HG03064 (cell line): ENCODE measurements at regions not wholly inside any gene's neighbourhood (a gene's known extent, or its start where the extent isn't known, plus 50 kb on each side); places are given as distances from the start of the nearest gene placed in this dataset.
"Not testable (repeated sequence)": the region's sequence is repeated elsewhere in the genome, so short reads cannot be mapped to it uniquely, and the experiment has no call there.

Experiments used
- ATAC-seq: cut with Tn5 transposase; IDR thresholded peaks from one replicate; pipeline ENCODE4 v1.9.1; 2021; ENCODE audit warnings: low read depth; ENCODE audit not compliant: unreplicated experiment

GRCh38 chr14:41298328-41298690, 308.4 kb upstream of the LRFN5 start:
- no peak for ATAC-seq

GRCh38 chr14:41297576-41298327, 308.9 kb upstream of the LRFN5 start:
- ATAC-seq, result no peak

GRCh38 chr14:41295734-41296133, 310.9 kb upstream of the LRFN5 start:
- no peak for ATAC-seq

GRCh38 chr14:41289025-41289424, 317.7 kb upstream of the LRFN5 start:
- ATAC-seq, result no peak

GRCh38 chr14:41285186-41285748, 321.4 kb upstream of the LRFN5 start:
- no peak for ATAC-seq

GRCh38 chr14:41280745-41281144, 325.9 kb upstream of the LRFN5 start:
- no peak for ATAC-seq

GRCh38 chr14:41277450-41277849, 329.2 kb upstream of the LRFN5 start:
- ATAC-seq, result no peak

- ATAC-seq, result no peak
These were observed 349.2 kb upstream of the LRFN5 start for GRCh38 chr14:41257476-41257875.

GRCh38 chr14:41235466-41235865, 371.2 kb upstream of the LRFN5 start:
- no peak for ATAC-seq

GRCh38 chr14:41230683-41231082, 376.0 kb upstream of the LRFN5 start:
- no peak for ATAC-seq

GRCh38 chr14:41229824-41230223, 376.9 kb upstream of the LRFN5 start:
- no peak for ATAC-seq

- no peak for ATAC-seq
These were observed 381.2 kb upstream of the LRFN5 start for GRCh38 chr14:41225433-41225832.

GRCh38 chr14:41222581-41222980, 384.1 kb upstream of the LRFN5 start:
- ATAC-seq, result no peak

GRCh38 chr14:41214978-41215377, 391.7 kb upstream of the LRFN5 start:
- ATAC-seq, result not testable (repeated sequence)

GRCh38 chr14:41201696-41202095, 405.0 kb upstream of the LRFN5 start:
- ATAC-seq, result no peak

- no peak for ATAC-seq
These were observed 418.8 kb upstream of the LRFN5 start for GRCh38 chr14:41187868-41188267.

GRCh38 chr14:41171045-41171444, 435.6 kb upstream of the LRFN5 start:
- ATAC-seq, result no peak

- no peak for ATAC-seq
These were observed 439.6 kb upstream of the LRFN5 start for GRCh38 chr14:41167040-41167439.

- no peak for ATAC-seq
These were observed 452.4 kb upstream of the LRFN5 start for GRCh38 chr14:41154143-41154807.

- no peak for ATAC-seq
These were observed 460.3 kb upstream of the LRFN5 start for GRCh38 chr14:41146391-41146790.

- no peak for ATAC-seq
These were observed 462.3 kb upstream of the LRFN5 start for GRCh38 chr14:41144370-41144769.

- no peak for ATAC-seq
These were observed 468.9 kb upstream of the LRFN5 start for GRCh38 chr14:41137741-41138140.
